Activated CD4-positive, alpha-beta T cell treated with anti-CD3 and anti-CD28 coated beads for 48 hours (primary cell): ENCODE measurements at regions not wholly inside any gene's neighbourhood (a gene's known extent, or its start where the extent isn't known, plus 50 kb on each side); places are given as distances from the start of the nearest gene placed in this dataset.
"Not testable (repeated sequence)": the region's sequence is repeated elsewhere in the genome, so short reads cannot be mapped to it uniquely, and the experiment has no call there.

Experiments used
- DNase-seq: peaks from one replicate; pipeline ENCODE4 v3.0.0-alpha.2; 2020

- no peak for DNase-seq
These were observed 330.1 kb upstream of the MAP3K7 start for GRCh38 chr6:90916968-90917367.

GRCh38 chr6:90915224-90915915 is 328.5 kb upstream of the MAP3K7 start:
- DNase-seq = no peak

- no peak for DNase-seq
These were observed 327.4 kb upstream of the MAP3K7 start for GRCh38 chr6:90914312-90914711.

- no peak for DNase-seq
These were observed 326.5 kb upstream of the MAP3K7 start for GRCh38 chr6:90913266-90913960.

- no peak for DNase-seq
These were observed 324.8 kb upstream of the MAP3K7 start for GRCh38 chr6:90911642-90912041.

DNA sequence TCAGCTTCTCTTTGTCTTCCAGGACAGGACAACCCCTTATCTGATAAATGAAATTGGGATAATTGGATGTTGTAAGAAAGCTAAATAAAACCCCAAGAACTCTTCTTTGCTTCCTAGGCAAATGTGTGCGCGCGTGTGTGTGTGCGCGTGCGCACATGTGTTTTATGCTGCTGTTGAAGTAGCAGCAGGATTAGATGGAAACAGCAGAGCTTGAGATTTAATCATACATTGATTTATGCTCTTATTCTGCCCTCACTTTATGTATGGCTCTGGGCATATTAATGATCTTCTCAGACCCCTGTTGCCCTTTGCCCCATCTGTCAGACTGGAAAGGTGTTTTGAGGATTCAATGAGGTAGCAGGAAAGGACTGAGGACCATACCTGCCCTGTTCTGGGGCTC is 324.0 kb upstream of the MAP3K7 start:
- no peak for DNase-seq

- DNase-seq = no peak
These were observed 321.2 kb upstream of the MAP3K7 start for GRCh38 chr6:90907931-90908655.

GRCh38 chr6:90905351-90905750 is 318.5 kb upstream of the MAP3K7 start:
- DNase-seq = no peak

DNA sequence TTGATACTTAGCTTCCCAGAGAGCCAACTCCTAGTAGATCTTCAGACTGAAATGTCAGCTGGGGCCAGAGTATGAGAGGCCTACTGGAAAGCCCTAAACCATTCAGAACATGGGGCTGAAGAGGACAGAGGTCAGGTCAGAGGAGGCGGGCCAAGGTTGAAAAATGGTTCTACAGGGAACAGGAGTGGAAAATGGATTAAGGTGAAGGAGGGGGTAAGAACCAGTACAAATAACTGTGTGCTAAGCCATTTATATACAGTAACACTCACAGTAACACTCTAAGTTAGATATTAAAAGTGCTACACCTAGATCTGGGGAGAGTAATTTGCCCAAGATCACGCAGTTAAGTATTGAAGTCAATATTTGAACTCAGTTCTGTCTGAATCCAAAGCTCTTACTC is 313.2 kb upstream of the MAP3K7 start:
- DNase-seq = no peak

GRCh38 chr6:90898763-90899162 is 311.9 kb upstream of the MAP3K7 start:
- DNase-seq = no peak

DNA sequence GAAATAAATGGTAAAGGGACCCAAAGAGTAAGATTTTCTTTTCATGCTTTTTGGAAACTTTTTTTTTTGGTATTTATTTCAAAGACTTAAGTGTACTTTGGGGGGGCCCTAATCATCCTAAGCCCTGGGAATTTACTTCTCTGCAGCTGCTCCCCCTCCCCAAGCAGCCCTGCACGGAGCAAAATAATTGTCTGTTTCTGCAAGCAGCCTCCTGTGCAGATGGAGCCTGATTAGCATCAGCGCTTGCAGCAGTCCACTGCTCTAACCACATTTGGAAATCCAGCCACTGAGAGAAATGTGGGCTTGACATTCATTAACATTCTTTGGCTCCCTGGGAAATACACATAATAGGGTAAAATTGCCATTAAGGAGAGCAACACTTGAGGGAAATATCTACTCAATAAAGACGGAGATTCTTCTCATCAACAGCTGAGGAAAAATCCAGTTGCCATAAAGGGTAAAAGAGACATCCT is 309.2 kb upstream of the MAP3K7 start:
- DNase-seq = no peak

- DNase-seq = no peak
These were observed 308.6 kb upstream of the MAP3K7 start for GRCh38 chr6:90895299-90896074.

DNA sequence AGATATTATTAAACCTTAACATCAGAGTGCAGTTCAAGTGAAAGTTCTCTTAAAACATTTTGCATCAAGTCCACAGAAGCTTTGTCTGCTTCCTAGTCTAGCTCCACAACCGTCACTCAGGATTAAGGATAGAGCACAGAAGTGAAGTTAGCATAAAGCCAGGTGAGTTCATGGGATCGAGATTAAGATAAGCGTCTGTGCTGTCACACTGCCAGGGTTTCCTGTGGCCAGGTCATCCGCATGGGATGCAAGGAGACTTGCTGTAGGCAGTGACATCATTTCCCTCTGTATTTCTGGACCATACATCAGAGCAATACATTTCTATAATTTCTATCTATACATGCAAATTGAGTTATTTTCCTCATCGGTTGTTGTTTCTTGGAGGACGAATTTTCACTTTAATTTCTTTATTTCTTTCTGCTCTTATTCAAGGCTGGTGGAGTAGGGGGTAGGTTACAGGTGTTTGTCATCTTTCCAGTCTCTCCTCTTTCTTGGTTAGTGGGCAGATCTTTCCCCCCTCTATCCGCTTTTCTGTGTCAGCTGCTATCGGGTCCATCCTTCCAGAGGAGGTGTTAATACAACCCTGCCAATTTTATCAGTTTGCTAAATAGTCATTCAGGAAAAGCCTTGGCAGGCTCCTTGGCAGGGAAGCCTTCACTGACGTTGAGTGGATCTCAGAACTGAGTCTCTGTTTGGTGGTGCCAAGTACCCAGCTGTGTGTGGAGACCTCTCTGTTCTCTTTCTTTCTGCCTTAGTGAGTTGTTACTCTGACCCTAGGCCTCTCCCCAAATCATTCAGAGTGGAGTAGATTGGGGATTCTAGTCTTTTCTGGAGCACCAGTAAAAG is 307.6 kb upstream of the MAP3K7 start:
- DNase-seq = no peak

GRCh38 chr6:90893400-90893799 is 306.5 kb upstream of the MAP3K7 start:
- no peak for DNase-seq

DNA sequence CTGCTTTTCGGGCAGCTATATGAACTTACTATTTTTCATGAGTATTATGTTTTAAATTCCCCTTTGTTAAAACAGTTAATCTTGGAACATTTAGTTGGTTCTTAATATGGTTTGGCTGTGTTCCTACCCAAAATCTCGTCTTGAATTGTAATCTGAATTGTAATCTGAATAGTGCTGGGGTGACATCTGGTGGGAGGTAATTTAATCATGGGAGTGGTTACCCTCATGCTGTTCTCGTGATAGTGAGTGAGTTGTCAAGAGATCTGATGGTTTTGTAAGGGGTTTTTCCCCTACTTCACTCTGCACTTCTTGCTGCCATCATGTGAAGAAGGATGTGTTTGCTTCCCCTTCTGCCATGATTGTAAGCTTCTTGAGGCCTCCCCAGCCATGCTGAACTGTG is 305.4 kb upstream of the MAP3K7 start:
- DNase-seq = no peak

- no peak for DNase-seq
These were observed 304.5 kb upstream of the MAP3K7 start for GRCh38 chr6:90891355-90891754.

DNA sequence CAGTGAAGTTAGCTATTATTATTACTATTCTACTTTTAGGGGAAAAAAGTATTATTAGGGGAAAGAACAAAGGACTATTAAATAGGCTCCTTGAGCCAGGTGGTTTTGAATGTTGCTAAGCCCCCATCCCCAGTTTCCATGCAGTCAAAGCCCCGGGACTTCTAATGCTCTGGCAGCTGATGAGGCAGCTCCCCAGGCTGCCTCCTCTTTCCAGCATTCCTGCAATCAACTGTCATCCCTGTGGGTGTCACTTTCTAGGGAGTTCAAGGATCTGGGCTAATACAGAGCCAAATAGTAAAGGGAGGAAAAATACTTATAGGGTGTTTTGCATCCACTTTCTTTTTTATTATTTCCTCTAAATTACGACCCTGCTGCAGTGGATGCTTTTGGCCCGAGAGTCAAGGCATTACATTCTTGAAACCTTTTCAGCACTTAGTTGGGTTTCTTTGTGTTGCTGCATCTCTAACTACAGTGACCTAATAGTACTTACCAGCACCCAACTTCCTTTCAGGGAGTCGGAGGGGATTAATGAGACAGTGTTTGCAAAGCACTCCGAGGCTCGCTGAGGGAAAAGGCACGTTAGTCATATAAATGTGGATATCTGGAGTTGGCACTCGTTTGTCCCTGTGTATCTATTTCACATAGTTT is 303.9 kb upstream of the MAP3K7 start:
- DNase-seq = no peak

DNA sequence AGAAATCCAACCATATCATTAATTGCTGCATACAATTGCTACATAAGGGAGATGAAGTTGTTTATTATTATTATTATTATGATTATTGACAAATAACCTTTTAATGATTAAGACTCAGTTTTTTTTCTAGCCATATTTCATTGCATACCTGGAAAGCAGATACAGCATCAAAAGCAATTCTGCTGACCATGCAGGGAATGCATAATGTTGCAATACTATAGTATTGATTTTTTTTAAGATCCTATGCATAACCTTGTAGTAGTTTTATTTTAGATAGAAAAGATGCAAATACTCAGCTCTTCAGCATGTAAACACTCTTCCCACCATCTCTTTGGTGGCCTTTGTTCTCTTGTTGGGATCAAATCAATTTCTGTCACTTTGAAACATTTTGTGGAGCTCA is 300.9 kb upstream of the MAP3K7 start:
- no peak for DNase-seq

- DNase-seq = no peak
These were observed 298.8 kb upstream of the MAP3K7 start for GRCh38 chr6:90885611-90886056.

DNA sequence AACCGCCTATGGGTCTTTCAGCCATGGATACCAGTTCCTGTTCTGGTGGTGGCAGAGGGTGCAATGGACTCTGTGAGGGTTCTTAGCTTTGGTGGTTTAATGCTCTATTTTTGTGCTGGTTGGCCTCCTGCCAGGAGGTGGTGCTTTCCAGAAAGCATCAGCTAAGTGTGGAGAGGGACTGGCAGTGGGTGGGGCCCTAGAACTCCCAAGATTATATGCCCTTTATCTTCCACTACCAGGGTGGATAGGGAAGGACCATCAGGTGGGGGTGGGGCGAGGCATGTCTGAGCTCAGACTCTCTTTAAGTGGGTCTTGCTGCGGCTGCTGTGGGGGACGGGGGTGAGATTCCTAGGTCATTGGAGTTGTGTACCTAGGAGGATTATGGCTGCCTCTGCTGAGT is 298.3 kb upstream of the MAP3K7 start:
- not testable (repeated sequence) for DNase-seq

DNA sequence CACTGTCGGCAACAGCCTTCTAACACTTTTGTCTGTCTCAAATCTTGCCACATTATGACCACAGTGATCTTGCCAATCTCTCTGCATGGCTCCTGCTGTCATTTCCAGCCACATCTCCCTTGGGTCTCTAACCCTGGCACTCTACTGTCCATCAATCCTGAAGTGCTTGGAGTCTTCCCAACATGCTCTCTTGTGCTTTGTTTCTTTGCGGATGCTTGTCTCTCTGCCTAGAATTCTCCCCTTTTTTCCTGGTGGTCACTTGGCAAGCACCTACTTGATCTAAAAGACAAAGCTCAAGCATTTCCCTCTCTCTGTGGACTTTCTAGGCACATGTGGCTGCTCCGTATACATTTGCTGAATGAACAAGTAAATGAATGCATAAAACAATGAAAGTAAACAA is 290.7 kb upstream of the MAP3K7 start:
- DNase-seq = no peak

DNA sequence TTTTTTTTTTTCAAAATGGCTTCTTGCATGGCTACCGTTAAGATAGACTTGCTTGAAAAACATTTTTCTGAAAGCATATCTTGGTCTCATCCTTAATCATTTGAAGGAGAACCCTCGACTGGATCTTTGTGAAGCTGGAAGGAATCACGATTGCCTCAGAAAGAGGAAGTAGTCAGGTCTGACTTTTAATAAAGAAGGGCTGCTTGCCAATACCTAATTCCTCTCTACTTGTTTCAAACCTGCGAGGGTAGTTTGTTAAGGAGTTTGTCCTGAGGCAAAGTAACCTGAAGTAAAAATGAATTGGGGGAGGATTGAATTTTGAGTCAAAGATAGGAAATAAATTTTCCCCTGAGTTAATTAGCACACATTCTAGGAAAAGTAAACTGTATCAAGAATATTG is 288.1 kb upstream of the MAP3K7 start:
- DNase-seq = no peak
